GM19467 (cell line): ENCODE measurements at regions not wholly inside any gene's neighbourhood (a gene's known extent, or its start where the extent isn't known, plus 50 kb on each side); places are given as distances from the start of the nearest gene placed in this dataset.
A peak's percentile ranks its signal among the peaks of the same experiment; 100 is the strongest.

Experiments used
- ATAC-seq: cut with Tn5 transposase; IDR thresholded peaks from one replicate; pipeline ENCODE4 v1.9.1; 2021; ENCODE audit warnings: mild to moderate bottlenecking, moderate library complexity; ENCODE audit not compliant: unreplicated experiment

- ATAC-seq = no peak
Observed at GRCh38 chr3:43892526-43892925, 201.8 kb downstream of the ABHD5 start.

- ATAC-seq = no peak
Observed at GRCh38 chr3:43893727-43894126, 203.0 kb downstream of the ABHD5 start.

GRCh38 chr3:43894176-43895049 lies 203.7 kb downstream of the ABHD5 start:
- no peak for ATAC-seq

- ATAC-seq = no peak
Observed at GRCh38 chr3:43895573-43895972, 204.8 kb downstream of the ABHD5 start.

- ATAC-seq = no peak
Observed at GRCh38 chr3:43902415-43902814, 211.7 kb downstream of the ABHD5 start.

- no peak for ATAC-seq
Observed at GRCh38 chr3:43905157-43905556, 214.4 kb downstream of the ABHD5 start.

GRCh38 chr3:43906849-43907507 lies 216.2 kb downstream of the ABHD5 start:
- ATAC-seq = peak; percentile 19

- ATAC-seq = peak; percentile 97
Observed at GRCh38 chr3:43907508-43907858, 216.7 kb downstream of the ABHD5 start.

GRCh38 chr3:43908456-43908855 lies 217.7 kb downstream of the ABHD5 start:
- ATAC-seq = no peak

- no peak for ATAC-seq
Observed at GRCh38 chr3:43909149-43909548, 218.4 kb downstream of the ABHD5 start.

GRCh38 chr3:43910750-43911149 lies 220.0 kb downstream of the ABHD5 start:
- no peak for ATAC-seq

- no peak for ATAC-seq
Observed at GRCh38 chr3:43913036-43913948, 222.6 kb downstream of the ABHD5 start.

- no peak for ATAC-seq
Observed at GRCh38 chr3:43914269-43914668, 223.5 kb downstream of the ABHD5 start.

GRCh38 chr3:43915546-43915945 lies 224.8 kb downstream of the ABHD5 start:
- ATAC-seq = no peak

- ATAC-seq = no peak
Observed at GRCh38 chr3:43917361-43917760, 226.6 kb downstream of the ABHD5 start.

- ATAC-seq = no peak
Observed at GRCh38 chr3:43919029-43919428, 228.3 kb downstream of the ABHD5 start.

- ATAC-seq = no peak
Observed at GRCh38 chr3:43921056-43921648, 230.4 kb downstream of the ABHD5 start.

- no peak for ATAC-seq
Observed at GRCh38 chr3:43922374-43922773, 231.6 kb downstream of the ABHD5 start.

- no peak for ATAC-seq
Observed at GRCh38 chr3:43923104-43923882, 232.6 kb downstream of the ABHD5 start.

- no peak for ATAC-seq
Observed at GRCh38 chr3:43926055-43926454, 235.3 kb downstream of the ABHD5 start.
